Panc1 (cell line): ENCODE measurements at regions not wholly inside any gene's neighbourhood (a gene's known extent, or its start where the extent isn't known, plus 50 kb on each side); places are given as distances from the start of the nearest gene placed in this dataset.

ENCODE experiments used
- ATAC-seq: fragments of 200-7000 bp; cut with Tn5 transposase; 2 replicates; pipeline ENCODE4 v1.9.1; 2020; ENCODE audit warnings: mild to moderate bottlenecking, moderate library complexity
- BruUV-seq: library from RNA; stranded (reverse); fragments of 400-500 nt; replicated peaks from 2 replicates; lab custom pipeline; 2021; lab: Mats Ljungman, UMichigan
- CTCF ChIA-PET: fragments of 300-600 bp; sonication (Branson Sonifier 250); formaldehyde crosslinking; loops from one replicate; lab custom pipeline; 2022; ENCODE audit warnings: antibody characterized with exemption; lab: Charles Lee
- POLR2A ChIA-PET: fragments of 300-600 bp; sonication (Branson Sonifier 250); formaldehyde crosslinking; loops from one replicate; lab custom pipeline; 2022; ENCODE audit warnings: antibody characterized with exemption; lab: Charles Lee
- DNase-seq: peaks from one replicate; pipeline ENCODE4 v3.0.0-alpha.2; 2010; ENCODE audit warnings: low read depth, low spot score
- H3K27ac ChIP-seq: 2 replicates; pipeline ENCODE4 v1.5.1; 2011; ENCODE audit warnings: mild to moderate bottlenecking, low read length, inconsistent platforms
- H3K27me3 ChIP-seq: fragments of 200-500 bp; sonication (Bioruptor generic); 2 replicates; pipeline ENCODE4 v1.6.0; 2014; ENCODE audit warnings: low read length, inconsistent platforms; ENCODE audit not compliant: control insufficient read depth, insufficient read depth
- H3K36me3 ChIP-seq: fragments of 200-500 bp; sonication (Bioruptor generic); 2 replicates; pipeline ENCODE4 v1.5.1; 2014; ENCODE audit warnings: inconsistent platforms, mild to moderate bottlenecking, low read length, moderate library complexity; ENCODE audit not compliant: control insufficient read depth, insufficient read depth
- H3K4me1 ChIP-seq: 2 replicates; pipeline ENCODE4 v1.5.1; 2011; ENCODE audit warnings: inconsistent platforms, mild to moderate bottlenecking, low read length, moderate library complexity; ENCODE audit not compliant: control insufficient read depth, insufficient read depth
- H3K4me3 ChIP-seq, 2 experiments: 2 replicates each; pipeline ENCODE4 v1.5.1; 2011 to 2012; ENCODE audit warnings: low read depth in 2 of 2, low read length in 2 of 2, mild to moderate bottlenecking in 2 of 2, inconsistent platforms in 1 of 2, moderate library complexity in 1 of 2
- H3K9me3 ChIP-seq: fragments of 200-500 bp; sonication (Bioruptor generic); 2 replicates; pipeline ENCODE4 v1.5.1; 2014; ENCODE audit warnings: low read depth, mild to moderate bottlenecking, inconsistent platforms, low read length, moderate library complexity; ENCODE audit not compliant: control insufficient read depth, insufficient read depth
- POLR2AphosphoS5 ChIP-seq: IDR thresholded peaks from 2 replicates; pipeline ENCODE4 v1.6.1; 2012; ENCODE audit warnings: mild to moderate bottlenecking, low read depth, low read length, moderate library complexity
- REST ChIP-seq, 2 experiments: IDR thresholded peaks; 2 replicates each; pipeline ENCODE4 v1.6.1; 2011 to 2012; ENCODE audit warnings: low read depth in 2 of 2, control low read depth in 1 of 2, low read length in 1 of 2, mild to moderate bottlenecking in 1 of 2, moderate library complexity in 1 of 2; ENCODE audit not compliant: insufficient read depth in 1 of 2
- SIN3A ChIP-seq: IDR thresholded peaks from 2 replicates; pipeline ENCODE4 v1.6.1; 2012; ENCODE audit warnings: low read depth, mild to moderate bottlenecking, low read length, moderate library complexity, borderline replicate concordance; ENCODE audit not compliant: insufficient read depth
- TCF7L2 ChIP-seq: IDR thresholded peaks from 2 replicates; pipeline ENCODE4 v1.6.1; 2011; ENCODE audit warnings: mild to moderate bottlenecking, low read depth, low read length, inconsistent platforms
- in situ Hi-C: cut with HindIII; loops from 2 replicates; pipeline ENCODE4 v1.10.0; 2016; ENCODE audit warnings: low sequenced_read_pairs, low pct_unique_long_range_greater_than_20kb
- intact Hi-C: fragments of 100-400 bp; cut with micrococcal nuclease; formaldehyde crosslinking; loops from one replicate; pipeline ENCODE4 v1.10.0; 2022; ENCODE audit not compliant: unreplicated experiment
- TF ChIP-seq, protein P1 (sequence below): fragments of 450-650 bp; IDR thresholded peaks from 2 replicates; pipeline ENCODE4 v1.5.1; 2017; ENCODE audit warnings: mild to moderate bottlenecking

- Histone ChIP-seq H3K36me3 (no peaks in the 10 kb centered on the region), H3K4me1 (no peaks in the 10 kb centered on the region), H3K4me3 (no peak overlapping the region), H3K27me3 (no peaks in the 10 kb centered on the region), H3K9me3 (no peaks in the 10 kb centered on the region), H3K27ac (no peak overlapping the region)
- TF ChIP-seq, protein P1, sequence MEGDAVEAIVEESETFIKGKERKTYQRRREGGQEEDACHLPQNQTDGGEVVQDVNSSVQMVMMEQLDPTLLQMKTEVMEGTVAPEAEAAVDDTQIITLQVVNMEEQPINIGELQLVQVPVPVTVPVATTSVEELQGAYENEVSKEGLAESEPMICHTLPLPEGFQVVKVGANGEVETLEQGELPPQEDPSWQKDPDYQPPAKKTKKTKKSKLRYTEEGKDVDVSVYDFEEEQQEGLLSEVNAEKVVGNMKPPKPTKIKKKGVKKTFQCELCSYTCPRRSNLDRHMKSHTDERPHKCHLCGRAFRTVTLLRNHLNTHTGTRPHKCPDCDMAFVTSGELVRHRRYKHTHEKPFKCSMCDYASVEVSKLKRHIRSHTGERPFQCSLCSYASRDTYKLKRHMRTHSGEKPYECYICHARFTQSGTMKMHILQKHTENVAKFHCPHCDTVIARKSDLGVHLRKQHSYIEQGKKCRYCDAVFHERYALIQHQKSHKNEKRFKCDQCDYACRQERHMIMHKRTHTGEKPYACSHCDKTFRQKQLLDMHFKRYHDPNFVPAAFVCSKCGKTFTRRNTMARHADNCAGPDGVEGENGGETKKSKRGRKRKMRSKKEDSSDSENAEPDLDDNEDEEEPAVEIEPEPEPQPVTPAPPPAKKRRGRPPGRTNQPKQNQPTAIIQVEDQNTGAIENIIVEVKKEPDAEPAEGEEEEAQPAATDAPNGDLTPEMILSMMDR, result no peak
- no peak for TF ChIP-seq POLR2AphosphoS5
- intact Hi-C loops, result no loop called here
- in situ Hi-C loops, result no loop called here
- DNase-seq (no peak), ATAC-seq (no peak)
- POLR2A ChIA-PET, result interaction anchor here (0.7 kb wide), 1 partner anchor 1588 kb away, joined by 4 read pairs; no protein-coding TSS in a partner anchor
- no TSS peak for BruUV-seq
- CTCF ChIA-PET, result no interaction called here
Measured at GRCh38 chr2:195044801-195045200, 612.2 kb upstream of the SLC39A10 start.

DNA sequence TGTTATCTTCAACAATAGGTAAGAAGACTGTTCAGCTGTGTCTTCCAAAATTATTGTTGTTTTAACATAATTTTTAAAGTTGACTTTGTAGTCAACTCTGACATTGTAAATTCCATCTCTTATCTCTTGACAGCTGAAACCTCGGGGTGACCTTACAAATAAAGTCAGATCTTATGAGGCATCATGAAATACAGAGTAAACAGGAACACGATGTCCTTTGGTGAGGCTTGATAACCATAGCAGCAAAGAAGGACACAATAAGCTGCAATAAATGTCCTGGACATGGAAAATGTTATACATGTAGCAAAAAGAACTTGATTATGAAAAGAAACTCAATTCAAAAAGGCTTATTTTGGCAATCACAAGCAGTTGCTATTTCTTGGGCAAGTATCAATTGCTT lies 618.9 kb upstream of the SLC39A10 start:
- DNase-seq, result no peak
- no peaks in the 10 kb centered on the region for H3K36me3 ChIP-seq
- BruUV-seq, result no TSS peak
- no peak for ATAC-seq
- in situ Hi-C loops, result no loop called here
- CTCF ChIA-PET, result no interaction called here
- H3K4me3 ChIP-seq, result no peak overlapping the region
- H3K27ac ChIP-seq, result no peak overlapping the region
- POLR2A ChIA-PET, result no interaction called here
- no peaks in the 10 kb centered on the region for H3K9me3 ChIP-seq
- intact Hi-C loops, result no loop called here
- TF ChIP-seq TCF7L2, result no peak
- no peak for TF ChIP-seq SIN3A
- TF ChIP-seq REST (IDR thresholded peaks at IDR 0.05; ENCODE audit: insufficient read depth in 1 of 2, low read depth in 2 of 2, low read length in 1 of 2), result no peak
- TF ChIP-seq POLR2AphosphoS5, result no peak
- TF ChIP-seq, protein P1, result no peak
- H3K27me3 ChIP-seq, result no peaks in the 10 kb centered on the region
- H3K4me1 ChIP-seq, result no peaks in the 10 kb centered on the region
